Transverse colon (tissue), 4 donors: ENCODE measurements at regions not wholly inside any gene's neighbourhood (a gene's known extent, or its start where the extent isn't known, plus 50 kb on each side); places are given as distances from the start of the nearest gene placed in this dataset.

Experiments
- DNase-seq: peaks from one replicate; pipeline ENCODE4 v3.0.0-alpha.2; 2019
- H3K27ac ChIP-seq, 4 donors: fragments of 200-600 bp; sonication (generic); 2 replicates each; pipeline ENCODE4 v1.5.1; 2016 to 2018; ENCODE audit warnings: inconsistent platforms in 4 of 4
- H3K27me3 ChIP-seq: fragments of 200-600 bp; sonication (generic); 2 replicates; pipeline ENCODE4 v1.5.1; 2017; ENCODE audit warnings: inconsistent platforms
- H3K36me3 ChIP-seq, 4 donors: fragments of 200-600 bp; sonication (generic); 2 replicates each; pipeline ENCODE4 v1.5.1; 2017 to 2019; ENCODE audit warnings: inconsistent platforms in 4 of 4
- H3K4me1 ChIP-seq, 4 donors: fragments of 200-600 bp; sonication (generic); 2 replicates each; pipeline ENCODE4 v1.5.1; 2017 to 2020; ENCODE audit warnings: inconsistent platforms in 4 of 4
- H3K4me3 ChIP-seq, 4 donors: fragments of 200-600 bp; sonication (generic); 1 replicate in 1 of 4; 2 replicates in 3 of 4; pipeline versions ENCODE4 v1.5.1 to v1.6.1; 2017 to 2019; ENCODE audit warnings: inconsistent platforms in 4 of 4
- H3K9me3 ChIP-seq, 2 donors: fragments of 200-600 bp; sonication (generic); 2 replicates each; pipeline ENCODE4 v1.5.1; 2017 to 2019; ENCODE audit warnings: inconsistent platforms in 2 of 2
- EP300 ChIP-seq: sonication (generic); formaldehyde crosslinking; IDR thresholded peaks from one replicate; pipeline ENCODE4 v1.6.1; 2017; ENCODE audit warnings: antibody characterized with exemption, low read depth
- POLR2A ChIP-seq: fragments of 450-650 bp; IDR thresholded peaks from one replicate; pipeline ENCODE4 v1.6.1; 2016; ENCODE audit warnings: antibody characterized with exemption, mild to moderate bottlenecking, moderate library complexity
- POLR2AphosphoS5 ChIP-seq, 3 donors: sonication (generic); formaldehyde crosslinking; IDR thresholded peaks; one replicate each; pipeline ENCODE4 v1.6.1; 2016; ENCODE audit warnings: antibody characterized with exemption in 3 of 3
- WGBS, 2 donors: methylation state at CpG; one replicate each; pipeline ENCODE4 v1.1.5; 2018; ENCODE audit warnings: low coverage in 1 of 2; 5-methylcytosine and 5-hydroxymethylcytosine counted together
- in situ Hi-C, 4 donors: fragments of 200-750 bp; cut with MboI; loops; one replicate each; pipeline versions ENCODE4 v1.15.0 to v1.15.1; 2017; ENCODE audit warnings: low sequenced_read_pairs in 3 of 4, low pct_ligation_motif_present in 1 of 4, low pct_unique_long_range_greater_than_20kb in 1 of 4
- intact Hi-C: fragments of 100-400 bp; cut with DNase I; formaldehyde crosslinking; loops from one replicate; pipeline ENCODE4 v1.15.1; 2023; ENCODE audit warnings: low total_unique reads
- TF ChIP-seq, protein P1 (sequence below), 5 experiments: fragments of 200-600 bp in 3 of 5; fragments of 450-650 bp in 2 of 5; sonication (generic) in 3 of 5; IDR thresholded peaks; 1 replicate in 2 of 5; 2 replicates in 3 of 5; pipeline ENCODE4 v1.5.1; 2016 to 2017; ENCODE audit warnings: antibody characterized with exemption in 5 of 5, inconsistent platforms in 3 of 5, mild to moderate bottlenecking in 2 of 5, moderate library complexity in 1 of 5

DNA sequence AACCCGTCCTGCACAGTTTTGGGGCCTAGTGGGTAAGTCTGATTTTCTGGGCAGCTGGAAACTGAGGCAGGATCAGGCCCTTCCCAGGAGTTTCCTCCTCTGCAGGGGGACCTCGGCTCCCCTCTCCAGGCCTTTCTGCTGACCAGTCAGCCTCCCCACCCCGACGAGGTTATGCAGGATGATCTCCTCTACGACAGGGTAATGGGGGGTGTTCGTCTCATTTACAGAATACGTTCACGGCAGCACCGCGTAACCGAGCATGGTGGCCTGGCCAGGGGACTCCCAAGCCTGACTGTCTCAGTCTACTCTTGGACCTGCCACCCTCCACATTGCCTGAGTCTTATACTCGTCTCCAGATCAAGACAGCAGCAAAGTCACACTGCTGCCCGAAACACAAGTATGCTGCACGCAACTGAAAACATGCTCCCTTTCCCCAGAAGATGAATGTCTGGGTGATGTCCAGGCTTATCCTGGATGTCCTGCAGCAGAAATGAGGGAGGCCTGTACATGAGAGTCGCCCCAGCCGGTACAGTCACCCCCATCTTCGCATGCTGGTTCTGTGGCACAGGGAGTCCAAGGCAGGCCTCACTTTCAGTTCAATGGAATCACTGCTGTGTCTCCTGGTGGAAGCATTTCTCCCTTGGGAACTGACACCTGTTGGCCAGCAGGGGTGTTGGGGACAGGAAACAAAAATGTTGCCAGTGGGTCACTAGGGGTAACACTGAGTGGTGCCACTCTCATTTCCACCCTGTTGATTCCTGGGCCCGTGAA, 120.8 kb downstream of the SOX1 start:
- intact Hi-C loops (no loop called here), in situ Hi-C loops (no loop called here)
- no peak for TF ChIP-seq EP300
- H3K4me3 ChIP-seq: no peak overlapping the region
- WGBS, 2 donors: 91 to 100% methylated on average over 1 to 18 of the region's 18 CpGs
- DNase-seq: no peak
- no peaks in the 10 kb centered on the region for H3K4me1 ChIP-seq
- no peaks in the 10 kb centered on the region for H3K36me3 ChIP-seq
- H3K27ac ChIP-seq: no peak overlapping the region
- no peaks in the 10 kb centered on the region for H3K9me3 ChIP-seq
- no peaks in the 10 kb centered on the region for H3K27me3 ChIP-seq

DNA sequence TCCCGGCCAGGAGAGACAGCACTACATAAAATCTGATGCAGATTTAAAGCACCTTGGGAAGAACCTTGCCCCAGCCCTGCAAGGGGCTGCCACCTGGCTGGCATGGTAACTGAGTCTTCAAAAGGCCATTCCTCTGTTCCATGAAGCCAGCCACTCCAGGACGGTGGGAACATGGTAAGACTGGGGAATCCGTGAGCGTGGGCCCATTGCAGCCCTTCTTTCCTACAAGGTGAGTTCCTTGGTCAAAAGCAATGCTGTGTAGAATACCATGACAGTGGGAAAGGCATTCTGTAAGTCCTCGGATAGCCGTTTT, 121.3 kb downstream of the SOX1 start:
- in situ Hi-C loops: no loop called here
- WGBS, 2 donors: 75 to 85% methylated on average over 2 to 6 of the region's 6 CpGs

DNA sequence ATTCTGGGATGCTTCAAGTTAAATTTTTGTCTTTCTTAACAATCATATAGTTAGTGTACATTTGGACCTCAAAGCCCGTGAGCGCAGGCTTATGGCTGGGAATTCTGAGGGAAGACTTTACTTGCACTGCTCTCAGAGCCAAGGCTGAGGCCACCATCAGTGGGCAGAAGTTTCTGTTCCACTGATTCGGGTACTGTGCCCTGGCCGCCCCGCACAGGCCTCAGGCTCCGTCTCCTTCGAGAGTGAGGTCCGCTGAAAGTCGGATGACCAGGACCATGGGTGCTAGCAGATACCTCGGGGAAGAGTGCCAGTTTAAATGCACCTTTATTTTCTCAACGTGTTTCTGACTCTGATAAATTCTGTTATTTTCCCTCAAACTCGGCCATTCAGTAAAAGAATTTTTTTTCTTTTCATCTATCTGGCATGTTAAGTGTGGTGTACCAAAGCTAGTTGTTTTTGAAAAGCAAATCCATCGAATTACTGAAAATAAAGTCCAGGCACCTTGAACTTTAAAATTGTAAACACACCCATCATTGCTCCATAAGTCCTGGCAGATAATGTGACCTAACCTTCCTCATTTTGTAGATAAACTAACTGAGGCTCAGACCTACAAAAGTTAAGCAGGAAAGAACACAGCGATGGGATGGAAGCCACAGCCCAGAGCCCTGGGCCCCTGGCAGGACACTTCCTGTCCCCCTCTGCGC, 126.7 kb downstream of the SOX1 start:
- no peak overlapping the region for H3K4me3 ChIP-seq
- no peak for TF ChIP-seq EP300
- no peak overlapping the region for H3K27ac ChIP-seq
- H3K4me1 ChIP-seq: no peaks in the 10 kb centered on the region
- in situ Hi-C loops (no loop called here), intact Hi-C loops (no loop called here)
- H3K9me3 ChIP-seq: no peaks in the 10 kb centered on the region
- no peak for DNase-seq
- H3K36me3 ChIP-seq: no peaks in the 10 kb centered on the region
- peaks cover 4% of the 10 kb centered on the region for H3K27me3 ChIP-seq
- WGBS, 2 donors: 56 to 83% methylated on average over 5 to 15 of the region's 15 CpGs

More for the DNA sequence above, 121.3 kb downstream of the SOX1 start:
- no peak for DNase-seq
- no peaks in the 10 kb centered on the region for H3K4me1 ChIP-seq
- TF ChIP-seq POLR2A: no peak
- TF ChIP-seq, protein P1, sequence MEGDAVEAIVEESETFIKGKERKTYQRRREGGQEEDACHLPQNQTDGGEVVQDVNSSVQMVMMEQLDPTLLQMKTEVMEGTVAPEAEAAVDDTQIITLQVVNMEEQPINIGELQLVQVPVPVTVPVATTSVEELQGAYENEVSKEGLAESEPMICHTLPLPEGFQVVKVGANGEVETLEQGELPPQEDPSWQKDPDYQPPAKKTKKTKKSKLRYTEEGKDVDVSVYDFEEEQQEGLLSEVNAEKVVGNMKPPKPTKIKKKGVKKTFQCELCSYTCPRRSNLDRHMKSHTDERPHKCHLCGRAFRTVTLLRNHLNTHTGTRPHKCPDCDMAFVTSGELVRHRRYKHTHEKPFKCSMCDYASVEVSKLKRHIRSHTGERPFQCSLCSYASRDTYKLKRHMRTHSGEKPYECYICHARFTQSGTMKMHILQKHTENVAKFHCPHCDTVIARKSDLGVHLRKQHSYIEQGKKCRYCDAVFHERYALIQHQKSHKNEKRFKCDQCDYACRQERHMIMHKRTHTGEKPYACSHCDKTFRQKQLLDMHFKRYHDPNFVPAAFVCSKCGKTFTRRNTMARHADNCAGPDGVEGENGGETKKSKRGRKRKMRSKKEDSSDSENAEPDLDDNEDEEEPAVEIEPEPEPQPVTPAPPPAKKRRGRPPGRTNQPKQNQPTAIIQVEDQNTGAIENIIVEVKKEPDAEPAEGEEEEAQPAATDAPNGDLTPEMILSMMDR (IDR thresholded peaks at IDR 0.05): no peak
- no peaks in the 10 kb centered on the region for H3K36me3 ChIP-seq
- intact Hi-C loops: no loop called here
- no peak overlapping the region for H3K4me3 ChIP-seq
- H3K27me3 ChIP-seq: no peaks in the 10 kb centered on the region
- H3K27ac ChIP-seq: no peak overlapping the region
- no peaks in the 10 kb centered on the region for H3K9me3 ChIP-seq

DNA sequence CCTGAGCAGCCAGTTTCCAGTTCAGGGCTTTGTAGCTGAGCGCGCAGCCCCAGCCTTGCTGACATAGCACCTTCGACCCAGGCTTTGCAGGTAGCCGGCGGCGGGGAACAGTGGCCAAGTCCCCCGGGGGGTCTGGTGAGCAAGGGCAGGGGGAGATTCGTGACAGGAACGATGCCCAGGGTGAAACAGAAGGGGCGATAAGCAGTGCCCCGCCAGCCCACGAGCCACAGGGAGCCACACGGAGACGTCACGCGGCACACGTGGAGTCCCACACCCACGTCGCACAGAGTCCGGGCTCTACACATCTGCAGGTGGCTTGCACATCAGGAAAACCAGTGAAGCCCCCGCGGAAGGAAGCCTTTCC, 127.2 kb downstream of the SOX1 start:
- no peak for DNase-seq
- no peaks in the 10 kb centered on the region for H3K4me1 ChIP-seq
- peaks cover 4% of the 10 kb centered on the region for H3K27me3 ChIP-seq
- no peak for TF ChIP-seq POLR2A
- TF ChIP-seq, protein P1 (IDR thresholded peaks at IDR 0.05): no peak
- no peak for TF ChIP-seq POLR2AphosphoS5 (IDR thresholded peaks at IDR 0.05)
- no peak for TF ChIP-seq EP300
- H3K36me3 ChIP-seq: no peaks in the 10 kb centered on the region
- intact Hi-C loops (no loop called here), in situ Hi-C loops (no loop called here)
- WGBS, 2 donors: 94 to 95% methylated on average over 4 to 22 of the region's 22 CpGs
- H3K4me3 ChIP-seq: no peak overlapping the region
- no peak overlapping the region for H3K27ac ChIP-seq
- no peaks in the 10 kb centered on the region for H3K9me3 ChIP-seq

DNA sequence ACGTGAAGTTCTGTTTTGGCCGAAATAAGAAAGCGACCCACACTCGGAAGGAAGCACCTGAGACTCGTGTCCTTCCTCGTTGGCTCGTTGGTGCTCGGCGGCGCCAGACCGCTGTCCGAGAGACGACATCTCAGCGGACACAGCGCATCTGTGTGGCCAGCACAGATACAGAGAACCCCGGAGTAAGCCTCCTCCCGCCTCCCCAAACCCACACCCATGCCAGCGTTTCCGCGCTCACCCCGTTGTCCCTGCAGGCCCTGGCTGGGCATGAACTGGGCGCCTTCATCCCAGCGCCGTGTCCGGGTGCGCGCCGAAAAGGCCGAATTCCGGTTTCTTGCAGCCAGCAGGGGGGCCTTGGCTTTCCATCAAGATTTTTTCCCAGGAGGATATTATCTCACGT, 127.6 kb downstream of the SOX1 start:
- Histone ChIP-seq H3K27me3 (peaks cover 4% of the 10 kb centered on the region), H3K27ac (no peak overlapping the region), H3K36me3 (no peaks in the 10 kb centered on the region), H3K4me1 (no peaks in the 10 kb centered on the region), H3K4me3 (no peak overlapping the region), H3K9me3 (no peaks in the 10 kb centered on the region)
- intact Hi-C loops: no loop called here
- in situ Hi-C loops: no loop called here
- no peak for DNase-seq
- TF ChIP-seq, protein P1 (IDR thresholded peaks at IDR 0.05): no peak
- no peak for TF ChIP-seq POLR2A
- no peak for TF ChIP-seq EP300
- TF ChIP-seq POLR2AphosphoS5 (IDR thresholded peaks at IDR 0.05): no peak
- 90 to 96% methylated on average over 11 to 31 of the region's 31 CpGs for WGBS, 2 donors
